ENCODE measurements at regions not wholly inside any gene's neighbourhood (a gene's known extent, or its start where the extent isn't known, plus 50 kb on each side); places are given as distances from the start of the nearest gene placed in this dataset.
A peak's percentile ranks its signal among the peaks of the same experiment; 100 is the strongest.

- no peak for TF ChIP-seq KLF17 (tag by site-specific recombination; IDR thresholded peaks at IDR 0.05)
- no peak for TF ChIP-seq ZNF621 (tag by site-specific recombination; IDR thresholded peaks at IDR 0.05)
- no peak for TF ChIP-seq ZNF114 (tag by site-specific recombination; IDR thresholded peaks at IDR 0.05)
- peak; percentile 20; the same call in 1 of the 2 replicates for TF ChIP-seq ZSCAN30 (tag by site-specific recombination; IDR thresholded peaks at IDR 0.05)
- TF ChIP-seq ZNF341 (tag by site-specific recombination; IDR thresholded peaks at IDR 0.05; ENCODE audit: low read depth), result no peak
- no peak for TF ChIP-seq REPIN1 (tag by site-specific recombination; IDR thresholded peaks at IDR 0.05; ENCODE audit: low read depth)
- TF ChIP-seq ZNF366 (tag by site-specific recombination; conservative IDR thresholded peaks at IDR 0.05), result no peak
- no peak for TF ChIP-seq YY1 (tag by site-specific recombination; IDR thresholded peaks at IDR 0.05)
- TF ChIP-seq SP2 (tag by site-specific recombination; IDR thresholded peaks at IDR 0.05), result no peak
- no peak for TF ChIP-seq ZNF23 (tag by site-specific recombination; IDR thresholded peaks at IDR 0.05; ENCODE audit: borderline replicate concordance)
- no peak for TF ChIP-seq ZNF501 (tag by site-specific recombination; IDR thresholded peaks at IDR 0.05)
- TF ChIP-seq TCF7L2 (IDR thresholded peaks at IDR 0.05; ENCODE audit: borderline replicate concordance, low read depth, low read length), result no peak
- TF ChIP-seq ZNF449 (tag by site-specific recombination; IDR thresholded peaks at IDR 0.05), result peak; percentile 67
- TF ChIP-seq SP3 (tag by site-specific recombination; IDR thresholded peaks at IDR 0.05), result no peak
- TF ChIP-seq HOXC10 (CRISPR knock-in tag; IDR thresholded peaks at IDR 0.05), result no peak
- no peak for TF ChIP-seq ZNF639 (tag by site-specific recombination; IDR thresholded peaks at IDR 0.05)
- no peak for TF ChIP-seq ZNF169 (tag by site-specific recombination; IDR thresholded peaks at IDR 0.05)
- TF ChIP-seq PRDM6 (tag by site-specific recombination; IDR thresholded peaks at IDR 0.05), result 0 out of 2 replicates have a peak, but pooled peaks have one; percentile 37
- TF ChIP-seq ZFHX2 (tag by site-specific recombination; conservative IDR thresholded peaks at IDR 0.05), result no peak
- TF ChIP-seq SETDB1 (IDR thresholded peaks at IDR 0.05; ENCODE audit: insufficient read length, low read length), result no peak
- TF ChIP-seq ZNF155 (tag by site-specific recombination; IDR thresholded peaks at IDR 0.05), result no peak
These were observed 361.0 kb upstream of the IL12A start (continued) for GRCh38 chr3:159627634-159628033.

GRCh38 chr3:159629329-159630084 is 359.1 kb upstream of the IL12A start:
- peaks cover 26% of the 10 kb centered on the region for H3K4me1 ChIP-seq (ENCODE audit: control insufficient read depth, insufficient read depth, low read length)
- no peaks in the 10 kb centered on the region for H3K9me3 ChIP-seq (ENCODE audit: control insufficient read depth, insufficient read depth, low read depth, low read length)
- ChIA-PET CTCF (interaction anchor here (1.2 kb wide), 1 partner anchor 166 kb away, joined by 3 read pairs; no protein-coding TSS in a partner anchor), POLR2A (no interaction called here)
- no peak overlapping the region for H3K27ac ChIP-seq (ENCODE audit: extremely low read depth, low read depth, low read length)
- H3K36me3 ChIP-seq (ENCODE audit: control insufficient read depth in 2 of 2, insufficient read depth in 1 of 2, low read length in 2 of 2), result no peaks in the 10 kb centered on the region
- no peak overlapping the region for H3K4me3 ChIP-seq (ENCODE audit: low read depth, low read length)
- TF ChIP-seq ZNF639 (tag by site-specific recombination; IDR thresholded peaks at IDR 0.05) (no peak), ZNF623 (tag by site-specific recombination; IDR thresholded peaks at IDR 0.05) (no peak), ZNF335 (tag by site-specific recombination; conservative IDR thresholded peaks at IDR 0.05) (no peak), ZNF488 (tag by site-specific recombination; IDR thresholded peaks at IDR 0.05) (no peak), ZNF2 (tag by site-specific recombination; IDR thresholded peaks at IDR 0.05) (no peak), ZNF785 (tag by site-specific recombination; IDR thresholded peaks at IDR 0.05) (no peak), SCRT2 (tag by site-specific recombination; IDR thresholded peaks at IDR 0.05) (peak; percentile 96), ZSCAN30 (tag by site-specific recombination; IDR thresholded peaks at IDR 0.05) (no peak), SCRT1 (tag by site-specific recombination; IDR thresholded peaks at IDR 0.05; ENCODE audit: borderline replicate concordance) (peak; percentile 76; the same call in 1 of the 2 replicates), ZBTB20 (tag by site-specific recombination; IDR thresholded peaks at IDR 0.05) (no peak), ZNF558 (tag by site-specific recombination; IDR thresholded peaks at IDR 0.05) (no peak)

Measured in HEK293 (cell line).